ENCODE measurements at regions not wholly inside any gene's neighbourhood (a gene's known extent, or its start where the extent isn't known, plus 50 kb on each side); places are given as distances from the start of the nearest gene placed in this dataset.

GRCh38 chr14:71863766-71864165, 68.5 kb upstream of the RGS6 start:
- H3K79me1 ChIP-seq (ENCODE audit: insufficient read depth, low read depth, low read length, poor library complexity, severe bottlenecking) = no peaks in the 10 kb centered on the region
- no peaks in the 10 kb centered on the region for H3K4me1 ChIP-seq (ENCODE audit: insufficient read depth, low read length)
- WGBS (ENCODE audit: extremely low coverage, insufficient read length, low lambda C conversion rate) = no CpG with 5 or more reads among the region's 3 CpGs
- H3K9me3 ChIP-seq (ENCODE audit: control insufficient read depth, low read depth, low read length) = no peaks in the 10 kb centered on the region
- no peak overlapping the region for H4K91ac ChIP-seq (ENCODE audit: insufficient read length, low read depth, low read length)
- Mint-ChIP-seq H3K9me3 (peaks cover 17 to 24% of the 10 kb centered on the region in 2 experiments), H3K36me3 (ENCODE audit: insufficient read depth in 1 of 3, low read depth in 3 of 3) (peaks cover 5 to 26% (median 25%) of the 10 kb centered on the region in 3 experiments), H3K27me3 (ENCODE audit: low read depth) (peaks cover 5% of the 10 kb centered on the region), H3K4me1 (no peaks in the 10 kb centered on the region), H3K4me3 (no peak overlapping the region), H3K27ac (no peak overlapping the region)
- H3K4ac ChIP-seq (ENCODE audit: low read depth, low read length) = no peak overlapping the region
- H3K79me2 ChIP-seq (ENCODE audit: insufficient read depth, low read length) = no peaks in the 10 kb centered on the region
- H2BK20ac ChIP-seq (ENCODE audit: low read depth, low read length, poor library complexity, severe bottlenecking) = no peak overlapping the region
- no peaks in the 10 kb centered on the region for H4K20me1 ChIP-seq (ENCODE audit: control insufficient read depth, insufficient read depth, insufficient read length)
- H2BK15ac ChIP-seq (ENCODE audit: low read depth, low read length) = no peak overlapping the region
- no peak overlapping the region for H3K14ac ChIP-seq (ENCODE audit: insufficient read depth, low read length)
- H2AK5ac ChIP-seq (ENCODE audit: insufficient read length, low read length) = no peak overlapping the region
- H2AFZ ChIP-seq (ENCODE audit: low read length) = no peak overlapping the region
- no peak overlapping the region for H2BK120ac ChIP-seq (ENCODE audit: low read depth, low read length, poor library complexity, severe bottlenecking)
- H3K9ac ChIP-seq (ENCODE audit: extremely low read depth, insufficient read length, low read length) = no peak overlapping the region
- H2BK5ac ChIP-seq (ENCODE audit: insufficient read length, low read length) = no peak overlapping the region
- TF ChIP-seq CTCF (conservative IDR thresholded peaks at IDR 0.05) = no peak
- no peak overlapping the region for H3K56ac ChIP-seq (ENCODE audit: insufficient read length, low read depth, low read length)
- no peak overlapping the region for H3K18ac ChIP-seq (ENCODE audit: insufficient read length, low read depth, low read length)
- H3T11ph ChIP-seq (ENCODE audit: low read length) = no peak overlapping the region
- no peak overlapping the region for H3K23ac ChIP-seq (ENCODE audit: insufficient read length, low read depth, low read length)
- DNase-seq = no peak
- no peak overlapping the region for H3K4me2 ChIP-seq (ENCODE audit: insufficient read depth, insufficient read length, low read length)
- no peaks in the 10 kb centered on the region for H3K27me3 ChIP-seq (ENCODE audit: insufficient read depth, low read length)
- H3K23me2 ChIP-seq (ENCODE audit: insufficient read length, low read depth, low read length, poor library complexity, severe bottlenecking) = no peaks in the 10 kb centered on the region
- H4K8ac ChIP-seq (replicated peaks; ENCODE audit: insufficient read length, low read depth, low read length) = no peak overlapping the region
- H2BK12ac ChIP-seq (ENCODE audit: insufficient read length, low read depth, low read length) = no peak overlapping the region
- no peak overlapping the region for H3K27ac ChIP-seq (ENCODE audit: insufficient read length, low read depth, low read length)
- no peak overlapping the region for H4K5ac ChIP-seq (ENCODE audit: insufficient read length, low read depth, low read length)
